GM19452 (cell line): ENCODE measurements at regions not wholly inside any gene's neighbourhood (a gene's known extent, or its start where the extent isn't known, plus 50 kb on each side); places are given as distances from the start of the nearest gene placed in this dataset.

Source experiments
- ATAC-seq: cut with Tn5 transposase; IDR thresholded peaks from one replicate; pipeline ENCODE4 v1.9.1; 2021; ENCODE audit not compliant: unreplicated experiment

GRCh38 chr10:55033061-55033460 lies 232.0 kb upstream of the PCDH15 start:
- ATAC-seq, result no peak

- ATAC-seq, result no peak
Measured at GRCh38 chr10:55024713-55025112, 223.7 kb upstream of the PCDH15 start.

GRCh38 chr10:55019439-55019838 lies 218.4 kb upstream of the PCDH15 start:
- ATAC-seq, result no peak

GRCh38 chr10:55013318-55013717 lies 212.3 kb upstream of the PCDH15 start:
- ATAC-seq, result no peak

- ATAC-seq, result no peak
Measured at GRCh38 chr10:55002420-55002819, 201.4 kb upstream of the PCDH15 start.

- no peak for ATAC-seq
Measured at GRCh38 chr10:55001422-55001821, 200.4 kb upstream of the PCDH15 start.

- ATAC-seq, result no peak
Measured at GRCh38 chr10:54993148-54993547, 192.1 kb upstream of the PCDH15 start.

GRCh38 chr10:54985732-54986131 lies 184.7 kb upstream of the PCDH15 start:
- ATAC-seq, result no peak

- ATAC-seq, result no peak
Measured at GRCh38 chr10:54983255-54983654, 182.2 kb upstream of the PCDH15 start.

GRCh38 chr10:54962134-54962900 lies 161.3 kb upstream of the PCDH15 start:
- ATAC-seq, result no peak

- no peak for ATAC-seq
Measured at GRCh38 chr10:54961040-54961439, 160.0 kb upstream of the PCDH15 start.

GRCh38 chr10:54958844-54959243 lies 157.8 kb upstream of the PCDH15 start:
- ATAC-seq, result no peak

- no peak for ATAC-seq
Measured at GRCh38 chr10:54947605-54948004, 146.6 kb upstream of the PCDH15 start.

- ATAC-seq, result no peak
Measured at GRCh38 chr10:54940418-54940817, 139.4 kb upstream of the PCDH15 start.

- no peak for ATAC-seq
Measured at GRCh38 chr10:54914049-54914448, 113.0 kb upstream of the PCDH15 start.

- ATAC-seq, result no peak
Measured at GRCh38 chr10:54909165-54909564, 108.1 kb upstream of the PCDH15 start.

- no peak for ATAC-seq
Measured at GRCh38 chr10:54908019-54908418, 107.0 kb upstream of the PCDH15 start.

GRCh38 chr10:54906940-54907339 lies 105.9 kb upstream of the PCDH15 start:
- no peak for ATAC-seq

- ATAC-seq, result no peak
Measured at GRCh38 chr10:54905578-54906192, 104.7 kb upstream of the PCDH15 start.

GRCh38 chr10:54904833-54905232 lies 103.8 kb upstream of the PCDH15 start:
- ATAC-seq, result no peak

GRCh38 chr10:54903745-54904144 lies 102.7 kb upstream of the PCDH15 start:
- ATAC-seq, result no peak

GRCh38 chr10:54900584-54900983 lies 99.6 kb upstream of the PCDH15 start:
- ATAC-seq, result no peak

- ATAC-seq, result no peak
Measured at GRCh38 chr10:54880996-54881395, 80.0 kb upstream of the PCDH15 start.
